ENCODE measurements at regions not wholly inside any gene's neighbourhood (a gene's known extent, or its start where the extent isn't known, plus 50 kb on each side); places are given as distances from the start of the nearest gene placed in this dataset.

DNA sequence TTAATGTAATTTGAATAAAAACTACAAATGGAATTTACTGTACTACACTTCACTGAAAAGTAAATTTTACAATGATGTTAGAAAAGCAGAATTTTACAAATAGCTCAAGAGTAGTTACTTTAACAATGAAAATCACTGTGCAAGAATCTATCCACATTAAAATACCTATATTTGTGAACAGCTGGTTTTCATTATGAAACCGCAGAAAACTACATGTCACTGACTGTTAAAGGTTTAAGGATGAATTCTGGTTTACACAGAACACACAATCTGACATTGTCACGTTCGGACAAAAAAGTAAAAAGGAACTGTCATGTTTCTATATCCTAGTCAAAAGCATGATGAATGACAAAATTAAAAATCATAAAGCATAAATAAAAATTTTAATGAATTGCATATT lies 415.3 kb upstream of the PRKCQ start:
- TF ChIP-seq SP1 (CRISPR knock-in tag; IDR thresholded peaks at IDR 0.05) = no peak
- no peak for TF ChIP-seq MYBL2 (IDR thresholded peaks at IDR 0.05; ENCODE audit: low read depth)
- TF ChIP-seq MYBL2 (CRISPR knock-in tag; IDR thresholded peaks at IDR 0.05; ENCODE audit: borderline replicate concordance) = no peak
- TF ChIP-seq, protein P1, sequence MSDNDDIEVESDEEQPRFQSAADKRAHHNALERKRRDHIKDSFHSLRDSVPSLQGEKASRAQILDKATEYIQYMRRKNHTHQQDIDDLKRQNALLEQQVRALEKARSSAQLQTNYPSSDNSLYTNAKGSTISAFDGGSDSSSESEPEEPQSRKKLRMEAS (CRISPR knock-in tag; IDR thresholded peaks at IDR 0.05) = no peak
- TF ChIP-seq, protein P2, sequence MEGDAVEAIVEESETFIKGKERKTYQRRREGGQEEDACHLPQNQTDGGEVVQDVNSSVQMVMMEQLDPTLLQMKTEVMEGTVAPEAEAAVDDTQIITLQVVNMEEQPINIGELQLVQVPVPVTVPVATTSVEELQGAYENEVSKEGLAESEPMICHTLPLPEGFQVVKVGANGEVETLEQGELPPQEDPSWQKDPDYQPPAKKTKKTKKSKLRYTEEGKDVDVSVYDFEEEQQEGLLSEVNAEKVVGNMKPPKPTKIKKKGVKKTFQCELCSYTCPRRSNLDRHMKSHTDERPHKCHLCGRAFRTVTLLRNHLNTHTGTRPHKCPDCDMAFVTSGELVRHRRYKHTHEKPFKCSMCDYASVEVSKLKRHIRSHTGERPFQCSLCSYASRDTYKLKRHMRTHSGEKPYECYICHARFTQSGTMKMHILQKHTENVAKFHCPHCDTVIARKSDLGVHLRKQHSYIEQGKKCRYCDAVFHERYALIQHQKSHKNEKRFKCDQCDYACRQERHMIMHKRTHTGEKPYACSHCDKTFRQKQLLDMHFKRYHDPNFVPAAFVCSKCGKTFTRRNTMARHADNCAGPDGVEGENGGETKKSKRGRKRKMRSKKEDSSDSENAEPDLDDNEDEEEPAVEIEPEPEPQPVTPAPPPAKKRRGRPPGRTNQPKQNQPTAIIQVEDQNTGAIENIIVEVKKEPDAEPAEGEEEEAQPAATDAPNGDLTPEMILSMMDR (IDR thresholded peaks at IDR 0.05 in 2 of 3, conservative IDR thresholded peaks at IDR 0.05 in 1 of 3; ENCODE audit: insufficient read depth in 2 of 3, low read depth in 1 of 3, low read length in 3 of 3) = no peak
- no peak for TF ChIP-seq RFX5 (IDR thresholded peaks at IDR 0.05; ENCODE audit: low read depth, low read length)
- TF ChIP-seq EP300 (IDR thresholded peaks at IDR 0.05; ENCODE audit: low read length) = no peak
- no peak for TF ChIP-seq GTF2A2 (tag; IDR thresholded peaks at IDR 0.05)
- no peak for TF ChIP-seq MEF2A (IDR thresholded peaks at IDR 0.05; ENCODE audit: control insufficient read depth, low read depth, low read length)
- no peak for TF ChIP-seq L3MBTL2 (IDR thresholded peaks at IDR 0.05)
- TF ChIP-seq NBN (IDR thresholded peaks at IDR 0.05; ENCODE audit: low read depth) = no peak
